ENCODE measurements at regions not wholly inside any gene's neighbourhood (a gene's known extent, or its start where the extent isn't known, plus 50 kb on each side); places are given as distances from the start of the nearest gene placed in this dataset.

DNA sequence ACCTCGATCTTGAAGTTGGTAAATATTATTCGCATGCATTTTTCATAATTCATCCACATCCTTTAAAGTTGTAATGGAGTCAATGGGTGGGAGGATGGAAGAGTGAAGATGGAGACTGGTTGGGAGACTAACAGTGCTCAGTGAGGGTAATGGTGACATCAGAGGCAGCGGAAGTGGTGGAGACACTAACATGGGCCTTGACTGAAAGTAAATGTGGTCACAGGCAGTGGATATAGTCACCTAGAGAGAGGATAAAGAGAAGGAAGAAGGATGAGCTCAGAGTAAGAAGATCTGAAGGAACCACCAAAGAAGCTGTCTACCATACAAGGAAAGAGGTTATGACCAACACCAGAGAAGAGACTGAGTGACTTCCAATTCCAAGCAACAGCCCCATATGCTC lies 281.6 kb upstream of the STT3B start:
- no peak for TF ChIP-seq POLR2AphosphoS5 (IDR thresholded peaks at IDR 0.05; ENCODE audit: insufficient read depth in 1 of 2, low read depth in 1 of 2)
- TF ChIP-seq POLR2A (IDR thresholded peaks at IDR 0.05): no peak
- TF ChIP-seq, protein P1, sequence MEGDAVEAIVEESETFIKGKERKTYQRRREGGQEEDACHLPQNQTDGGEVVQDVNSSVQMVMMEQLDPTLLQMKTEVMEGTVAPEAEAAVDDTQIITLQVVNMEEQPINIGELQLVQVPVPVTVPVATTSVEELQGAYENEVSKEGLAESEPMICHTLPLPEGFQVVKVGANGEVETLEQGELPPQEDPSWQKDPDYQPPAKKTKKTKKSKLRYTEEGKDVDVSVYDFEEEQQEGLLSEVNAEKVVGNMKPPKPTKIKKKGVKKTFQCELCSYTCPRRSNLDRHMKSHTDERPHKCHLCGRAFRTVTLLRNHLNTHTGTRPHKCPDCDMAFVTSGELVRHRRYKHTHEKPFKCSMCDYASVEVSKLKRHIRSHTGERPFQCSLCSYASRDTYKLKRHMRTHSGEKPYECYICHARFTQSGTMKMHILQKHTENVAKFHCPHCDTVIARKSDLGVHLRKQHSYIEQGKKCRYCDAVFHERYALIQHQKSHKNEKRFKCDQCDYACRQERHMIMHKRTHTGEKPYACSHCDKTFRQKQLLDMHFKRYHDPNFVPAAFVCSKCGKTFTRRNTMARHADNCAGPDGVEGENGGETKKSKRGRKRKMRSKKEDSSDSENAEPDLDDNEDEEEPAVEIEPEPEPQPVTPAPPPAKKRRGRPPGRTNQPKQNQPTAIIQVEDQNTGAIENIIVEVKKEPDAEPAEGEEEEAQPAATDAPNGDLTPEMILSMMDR (IDR thresholded peaks at IDR 0.05): no peak

Measured in vagina (tissue), 2 donors.